ENCODE measurements at regions not wholly inside any gene's neighbourhood (a gene's known extent, or its start where the extent isn't known, plus 50 kb on each side); places are given as distances from the start of the nearest gene placed in this dataset.

GRCh38 chr10:131587976-131588680 is 276.6 kb upstream of the TCERG1L start:
- TF ChIP-seq CTCF (IDR thresholded peaks at IDR 0.05; ENCODE audit: partially characterized antibody, unreplicated experiment), result no peak
- Mint-ChIP-seq H3K4me1 (ENCODE audit: low read depth, unreplicated experiment) (no peaks in the 10 kb centered on the region), H3K27ac (ENCODE audit: unreplicated experiment) (no peak overlapping the region), H3K9me3 (ENCODE audit: unreplicated experiment) (peaks cover 8% of the 10 kb centered on the region), H3K36me3 (ENCODE audit: unreplicated experiment) (peaks cover 8% of the 10 kb centered on the region), H3K27me3 (ENCODE audit: unreplicated experiment) (no peaks in the 10 kb centered on the region), H3K4me3 (ENCODE audit: unreplicated experiment) (no peak overlapping the region)
- no peak for DNase-seq

- no peaks in the 10 kb centered on the region for H3K4me1 Mint-ChIP-seq (ENCODE audit: low read depth, unreplicated experiment)
- no peak overlapping the region for H3K27ac Mint-ChIP-seq (ENCODE audit: unreplicated experiment)
- peaks cover 8% of the 10 kb centered on the region for H3K9me3 Mint-ChIP-seq (ENCODE audit: unreplicated experiment)
- DNase-seq, result no peak
- no peaks in the 10 kb centered on the region for H3K27me3 Mint-ChIP-seq (ENCODE audit: unreplicated experiment)
- no peak overlapping the region for H3K4me3 Mint-ChIP-seq (ENCODE audit: unreplicated experiment)
- no peak for TF ChIP-seq CTCF (IDR thresholded peaks at IDR 0.05; ENCODE audit: partially characterized antibody, unreplicated experiment)
- peaks cover 8% of the 10 kb centered on the region for H3K36me3 Mint-ChIP-seq (ENCODE audit: unreplicated experiment)
These were observed 277.2 kb upstream of the TCERG1L start for GRCh38 chr10:131588704-131589220.

GRCh38 chr10:131590567-131590966 is 279.0 kb upstream of the TCERG1L start:
- Mint-ChIP-seq H3K36me3 (ENCODE audit: unreplicated experiment) (peaks cover 3% of the 10 kb centered on the region), H3K4me1 (ENCODE audit: low read depth, unreplicated experiment) (no peaks in the 10 kb centered on the region), H3K9me3 (ENCODE audit: unreplicated experiment) (peaks cover 7% of the 10 kb centered on the region), H3K27ac (ENCODE audit: unreplicated experiment) (no peak overlapping the region), H3K27me3 (ENCODE audit: unreplicated experiment) (no peaks in the 10 kb centered on the region), H3K4me3 (ENCODE audit: unreplicated experiment) (no peak overlapping the region)
- no peak for TF ChIP-seq CTCF (IDR thresholded peaks at IDR 0.05; ENCODE audit: partially characterized antibody, unreplicated experiment)
- no peak for DNase-seq

GRCh38 chr10:131591936-131592335 is 280.4 kb upstream of the TCERG1L start:
- H3K4me3 Mint-ChIP-seq (ENCODE audit: unreplicated experiment), result no peak overlapping the region

More at GRCh38 chr10:131591936-131592335, 280.4 kb upstream of the TCERG1L start:
- H3K27me3 Mint-ChIP-seq (ENCODE audit: unreplicated experiment), result no peaks in the 10 kb centered on the region
- TF ChIP-seq CTCF (IDR thresholded peaks at IDR 0.05; ENCODE audit: partially characterized antibody, unreplicated experiment), result no peak
- H3K9me3 Mint-ChIP-seq (ENCODE audit: unreplicated experiment), result peaks cover 3% of the 10 kb centered on the region
- H3K36me3 Mint-ChIP-seq (ENCODE audit: unreplicated experiment), result no peaks in the 10 kb centered on the region
- no peak overlapping the region for H3K27ac Mint-ChIP-seq (ENCODE audit: unreplicated experiment)
- no peaks in the 10 kb centered on the region for H3K4me1 Mint-ChIP-seq (ENCODE audit: low read depth, unreplicated experiment)
- DNase-seq, result no peak
